ENCODE measurements at regions not wholly inside any gene's neighbourhood (a gene's known extent, or its start where the extent isn't known, plus 50 kb on each side); places are given as distances from the start of the nearest gene placed in this dataset.

- TF ChIP-seq NFIC (IDR thresholded peaks at IDR 0.05) (no peak), EGR1 (IDR thresholded peaks at IDR 0.05) (no peak), EP300 (IDR thresholded peaks at IDR 0.05; ENCODE audit: borderline replicate concordance) (no peak), REST (IDR thresholded peaks at IDR 0.05; ENCODE audit: low read depth) (no peak), CREB1 (IDR thresholded peaks at IDR 0.05; ENCODE audit: low read depth) (no peak), TAF1 (IDR thresholded peaks at IDR 0.05; ENCODE audit: low read depth) (no peak), TCF12 (IDR thresholded peaks at IDR 0.05; ENCODE audit: low read depth) (no peak), FOXM1 (IDR thresholded peaks at IDR 0.05; ENCODE audit: borderline replicate concordance, low read depth) (no peak), TEAD4 (IDR thresholded peaks at IDR 0.05) (no peak), CEBPB (IDR thresholded peaks at IDR 0.05) (no peak), USF1 (IDR thresholded peaks at IDR 0.05) (no peak)
Measured at GRCh38 chr5:17075236-17075635, 139.1 kb upstream of the MYO10 start.

GRCh38 chr5:17076272-17076671, 140.2 kb upstream of the MYO10 start:
- TF ChIP-seq CEBPB (IDR thresholded peaks at IDR 0.05) = no peak

- TF ChIP-seq EP300 (IDR thresholded peaks at IDR 0.05; ENCODE audit: borderline replicate concordance) (no peak), CREB1 (IDR thresholded peaks at IDR 0.05; ENCODE audit: low read depth) (no peak), CEBPB (IDR thresholded peaks at IDR 0.05) (no peak), NFIC (IDR thresholded peaks at IDR 0.05) (no peak)
Measured at GRCh38 chr5:17077440-17078233, 139.8 kb upstream of the BASP1 start.

GRCh38 chr5:17079562-17079961, 137.9 kb upstream of the BASP1 start:
- TF ChIP-seq FOXM1 (IDR thresholded peaks at IDR 0.05; ENCODE audit: borderline replicate concordance, low read depth) (no peak), TAF1 (IDR thresholded peaks at IDR 0.05; ENCODE audit: low read depth) (no peak), NFIC (IDR thresholded peaks at IDR 0.05) (no peak), YY1 (IDR thresholded peaks at IDR 0.05; ENCODE audit: low read depth) (no peak), ZBTB7A (IDR thresholded peaks at IDR 0.05; ENCODE audit: low read depth) (no peak), CEBPB (IDR thresholded peaks at IDR 0.05) (no peak), REST (IDR thresholded peaks at IDR 0.05; ENCODE audit: low read depth) (no peak), EGR1 (IDR thresholded peaks at IDR 0.05) (no peak), USF1 (IDR thresholded peaks at IDR 0.05) (no peak), CREB1 (IDR thresholded peaks at IDR 0.05; ENCODE audit: low read depth) (no peak)

- no peak for TF ChIP-seq NFIC (IDR thresholded peaks at IDR 0.05)
- TF ChIP-seq REST (IDR thresholded peaks at IDR 0.05; ENCODE audit: low read depth) = no peak
- TF ChIP-seq EP300 (IDR thresholded peaks at IDR 0.05; ENCODE audit: borderline replicate concordance) = no peak
- no peak for TF ChIP-seq TCF12 (IDR thresholded peaks at IDR 0.05; ENCODE audit: low read depth)
- no peak for TF ChIP-seq ZBTB7A (IDR thresholded peaks at IDR 0.05; ENCODE audit: low read depth)
- TF ChIP-seq MAX (IDR thresholded peaks at IDR 0.05) = no peak
- TF ChIP-seq EGR1 (IDR thresholded peaks at IDR 0.05) = no peak
Measured at GRCh38 chr5:17080361-17080760, 137.1 kb upstream of the BASP1 start.

Data from Ishikawa (cell line).